Amniotic epithelial cell (primary cell): ENCODE measurements at regions not wholly inside any gene's neighbourhood (a gene's known extent, or its start where the extent isn't known, plus 50 kb on each side); places are given as distances from the start of the nearest gene placed in this dataset.

Experiments
- DNase-seq: peaks from one replicate; pipeline ENCODE4 v3.0.0-alpha.2; 2010; ENCODE audit warnings: low read depth

GRCh38 chr5:167866797-167867196, 424.6 kb upstream of the WWC1 start:
- DNase-seq: peak; percentile 6

DNA sequence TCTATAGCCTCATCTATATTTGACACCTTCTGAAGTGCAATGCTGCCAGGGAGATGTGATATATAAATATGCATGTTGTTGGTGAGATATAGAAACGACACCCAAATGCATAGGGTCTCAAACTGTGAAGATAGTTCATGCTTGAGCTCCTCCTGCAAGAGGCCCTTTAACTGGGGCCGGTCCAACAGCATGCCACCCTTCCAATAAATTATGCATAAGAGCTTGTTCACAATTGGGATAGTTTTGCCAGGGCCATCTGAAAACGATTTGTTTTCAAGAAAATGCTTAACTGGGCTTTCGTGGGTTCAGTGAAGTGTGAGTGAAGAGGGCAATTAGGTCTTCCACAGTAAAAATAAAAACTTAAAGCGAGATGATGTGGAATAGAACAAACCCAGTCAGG, 424.2 kb upstream of the WWC1 start:
- no peak for DNase-seq

DNA sequence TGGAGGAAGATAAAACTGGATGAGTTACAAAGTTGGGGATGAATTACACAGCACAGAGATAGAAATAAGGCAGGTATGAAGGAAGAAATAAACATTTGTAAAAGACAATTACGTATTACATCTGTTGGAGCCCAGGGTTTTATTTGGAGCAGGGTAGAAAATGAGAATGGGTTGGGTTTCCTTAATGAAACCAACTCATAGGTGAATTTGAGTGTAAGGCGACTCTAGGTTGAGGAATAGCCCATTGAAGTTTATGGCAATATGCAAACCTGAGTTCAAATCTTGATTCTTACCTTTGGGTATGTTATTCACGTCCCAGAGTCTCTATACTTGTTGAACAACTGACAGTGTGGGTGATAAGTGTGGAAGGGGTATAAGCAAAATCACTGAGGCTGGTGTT, 422.3 kb upstream of the WWC1 start:
- no peak for DNase-seq

DNA sequence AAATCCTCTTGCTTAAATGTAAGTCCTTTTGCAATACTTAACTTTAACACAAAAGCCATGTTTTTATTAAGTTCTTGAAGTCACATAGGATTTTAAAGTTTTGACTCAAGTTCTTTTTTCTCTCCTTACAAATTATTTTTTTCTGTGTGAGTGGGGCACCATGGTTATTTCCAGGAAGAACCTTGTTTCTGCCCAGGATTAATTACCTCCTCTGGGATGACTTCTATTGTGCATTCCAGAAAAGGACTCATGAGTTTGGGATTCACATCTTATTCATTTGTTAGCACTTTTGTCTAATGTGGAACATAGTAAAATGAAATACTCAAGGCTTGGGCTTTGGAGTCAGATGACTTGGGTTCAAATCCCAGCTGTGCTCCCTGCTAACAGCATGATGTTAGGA, 421.4 kb upstream of the WWC1 start:
- peak; percentile 52 for DNase-seq

DNA sequence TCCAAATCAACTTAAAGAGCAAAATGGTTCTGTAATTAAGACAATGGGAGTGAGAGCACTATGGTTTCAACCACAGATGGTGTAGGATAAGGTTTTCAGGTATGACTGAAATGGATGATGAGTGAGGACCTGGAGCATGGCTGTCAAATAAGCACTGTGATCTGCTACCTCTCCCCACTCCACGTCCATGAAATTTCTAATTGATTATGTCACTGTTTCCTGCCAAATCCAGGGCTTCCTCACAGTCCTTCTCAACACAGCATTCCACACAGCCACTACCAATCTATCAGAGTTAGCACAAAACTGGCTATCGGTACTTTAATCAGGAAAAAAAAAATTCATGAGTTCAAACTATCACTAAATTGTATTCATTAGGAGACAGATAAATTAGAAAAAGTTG, 420.4 kb upstream of the WWC1 start:
- DNase-seq: no peak

GRCh38 chr5:167872791-167873190, 418.7 kb upstream of the WWC1 start:
- DNase-seq: no peak

GRCh38 chr5:167877114-167877722, 414.2 kb upstream of the WWC1 start:
- no peak for DNase-seq

GRCh38 chr5:167877924-167878323, 413.5 kb upstream of the WWC1 start:
- DNase-seq: no peak

GRCh38 chr5:167880420-167880819, 411.0 kb upstream of the WWC1 start:
- no peak for DNase-seq

GRCh38 chr5:167881041-167881440, 410.4 kb upstream of the WWC1 start:
- DNase-seq: no peak

DNA sequence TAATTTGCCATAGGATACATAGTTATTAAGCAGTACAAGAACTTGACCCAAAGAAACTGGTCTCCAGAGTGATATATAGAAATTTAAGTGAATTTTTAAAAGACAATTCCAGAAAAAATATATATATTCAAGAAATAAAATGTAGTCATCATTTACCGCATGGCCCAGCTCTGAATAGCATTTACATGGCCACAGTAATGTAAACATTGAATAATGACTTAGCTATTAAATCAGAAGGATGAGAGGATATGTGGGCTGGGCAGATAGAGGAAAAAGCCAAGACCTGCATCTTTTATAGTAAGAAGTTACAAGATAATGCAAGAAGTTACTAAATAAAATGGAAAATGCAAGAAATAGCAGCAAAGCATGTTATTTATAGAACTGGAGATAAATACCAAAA, 405.2 kb upstream of the WWC1 start:
- no peak for DNase-seq

DNA sequence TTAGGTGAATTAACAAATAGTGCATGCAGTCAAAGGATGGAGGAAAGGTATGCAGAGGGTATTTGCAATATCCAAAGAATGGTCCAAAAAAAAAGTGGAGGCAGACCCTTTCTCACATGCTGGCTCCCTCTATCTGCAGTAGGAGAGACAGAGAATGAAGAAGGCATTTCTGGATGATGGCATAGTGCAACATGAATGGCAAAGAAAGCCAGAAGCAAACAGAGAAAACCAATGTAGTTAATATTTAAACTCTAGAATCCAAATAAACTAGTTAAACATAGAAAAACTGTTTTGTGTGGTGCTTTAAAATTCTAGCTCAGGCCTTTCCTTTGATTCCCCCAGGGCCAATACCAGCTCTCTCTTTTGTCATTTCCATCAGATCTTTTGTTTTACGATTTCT, 403.1 kb upstream of the WWC1 start:
- no peak for DNase-seq

DNA sequence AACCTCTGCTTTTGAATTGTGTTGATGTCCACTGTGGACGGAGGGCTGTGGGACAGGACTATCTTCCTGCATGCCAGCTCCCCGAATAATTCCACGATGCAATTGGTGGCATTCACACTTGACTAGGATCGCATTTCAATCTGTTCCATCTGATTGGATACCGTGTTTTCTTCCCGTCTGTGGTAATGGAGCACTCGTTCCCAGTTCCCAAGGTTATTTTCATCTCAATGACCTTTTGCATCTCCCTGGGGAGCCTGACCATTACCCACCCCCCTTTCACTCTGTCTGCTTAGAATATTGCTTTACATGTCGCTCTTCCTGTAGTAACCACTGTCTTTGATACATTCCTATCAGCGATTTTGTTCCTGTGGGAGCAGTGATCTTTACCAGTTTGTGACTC, 402.2 kb upstream of the WWC1 start:
- no peak for DNase-seq

- DNase-seq: no peak
Measured at GRCh38 chr5:167892352-167893115, 398.9 kb upstream of the WWC1 start.

DNA sequence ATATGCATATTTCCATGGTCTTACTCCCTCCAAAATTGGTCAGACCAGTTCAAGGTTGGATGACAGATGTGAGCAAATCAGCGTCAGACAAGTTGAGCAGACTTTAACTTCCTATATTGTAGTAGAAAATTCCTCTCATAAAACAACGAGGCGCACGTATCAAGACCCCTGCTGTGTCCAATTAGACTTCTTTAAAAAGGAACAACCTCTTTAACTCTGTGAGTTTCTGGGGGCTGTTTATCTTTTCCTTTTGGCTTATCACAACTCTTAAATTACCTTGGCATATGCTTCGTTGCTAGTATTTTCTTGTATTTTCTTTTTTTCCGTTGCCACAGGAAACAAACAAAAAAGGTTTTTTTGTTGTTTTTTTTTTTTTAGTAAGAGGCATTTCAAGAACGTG, 398.2 kb upstream of the WWC1 start:
- DNase-seq: no peak

- DNase-seq: no peak
Measured at GRCh38 chr5:167894631-167895472, 396.6 kb upstream of the WWC1 start.

GRCh38 chr5:167895899-167896659, 395.4 kb upstream of the WWC1 start:
- DNase-seq: no peak

GRCh38 chr5:167896814-167897213, 394.6 kb upstream of the WWC1 start:
- DNase-seq: no peak

DNA sequence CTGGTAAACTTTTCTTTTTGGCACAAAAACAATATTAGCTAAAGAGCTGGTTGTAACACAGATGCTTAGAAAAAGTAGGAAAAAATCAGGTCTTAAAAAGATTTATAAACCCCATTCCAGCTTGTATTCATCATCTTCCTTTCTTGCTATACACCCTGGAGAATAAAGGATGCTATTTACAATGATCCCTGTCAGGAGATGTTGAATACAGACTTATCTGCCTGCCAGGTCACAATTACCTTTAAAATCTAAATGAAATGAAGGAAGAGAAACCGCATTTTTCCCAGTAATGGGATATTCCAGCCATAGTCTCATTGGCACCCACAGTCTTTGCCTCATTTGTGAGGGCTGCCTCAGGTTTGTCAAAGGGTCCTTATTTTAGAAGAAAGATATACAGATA, 394.1 kb upstream of the WWC1 start:
- no peak for DNase-seq

- DNase-seq: peak; percentile 10
Measured at GRCh38 chr5:167898361-167899042, 392.9 kb upstream of the WWC1 start.

DNA sequence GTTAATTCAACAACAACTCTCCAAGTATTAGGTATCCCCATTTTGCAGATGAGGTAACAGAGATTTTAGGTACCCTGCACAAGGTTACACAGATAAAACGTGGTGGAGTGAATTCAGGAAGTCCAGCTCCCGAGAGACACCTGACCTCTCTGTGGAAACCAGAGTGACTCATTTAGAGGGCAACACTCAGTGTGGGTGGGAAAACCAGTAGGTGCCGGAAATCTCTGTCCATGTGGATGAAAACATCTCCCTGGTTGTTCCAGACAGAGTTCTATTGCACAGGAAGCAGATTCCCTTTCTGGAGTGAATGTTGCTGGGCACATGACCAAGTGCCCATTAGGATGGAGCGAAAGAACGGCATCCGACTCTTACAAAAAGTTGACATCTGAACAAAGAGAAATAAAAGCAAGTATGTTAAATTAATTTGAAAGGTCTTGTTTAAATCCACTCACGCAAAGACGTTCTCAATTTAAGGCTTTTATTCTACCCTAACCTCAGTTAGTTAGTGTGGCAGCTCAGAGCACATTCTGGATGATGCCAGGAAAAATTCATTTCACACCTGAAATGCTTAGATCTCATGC, 391.9 kb upstream of the WWC1 start:
- peak; percentile 87 for DNase-seq
